NCI-H524 (cell line): ENCODE measurements at regions not wholly inside any gene's neighbourhood (a gene's known extent, or its start where the extent isn't known, plus 50 kb on each side); places are given as distances from the start of the nearest gene placed in this dataset.

ENCODE experiments used
- DNase-seq, 2 experiments: peaks; one replicate each; lab custom pipeline; 2025; lab: John Stamatoyannopoulos, UW

- DNase-seq = peak; percentile 99 to 100
These were observed 136.6 kb upstream of the TNC start for GRCh38 chr9:115254287-115255180.

- no peak for DNase-seq
These were observed 143.7 kb upstream of the TNC start for GRCh38 chr9:115261656-115262081.

GRCh38 chr9:115262477-115262876 is 144.5 kb upstream of the TNC start:
- DNase-seq = peak; percentile 97 to 99

DNA sequence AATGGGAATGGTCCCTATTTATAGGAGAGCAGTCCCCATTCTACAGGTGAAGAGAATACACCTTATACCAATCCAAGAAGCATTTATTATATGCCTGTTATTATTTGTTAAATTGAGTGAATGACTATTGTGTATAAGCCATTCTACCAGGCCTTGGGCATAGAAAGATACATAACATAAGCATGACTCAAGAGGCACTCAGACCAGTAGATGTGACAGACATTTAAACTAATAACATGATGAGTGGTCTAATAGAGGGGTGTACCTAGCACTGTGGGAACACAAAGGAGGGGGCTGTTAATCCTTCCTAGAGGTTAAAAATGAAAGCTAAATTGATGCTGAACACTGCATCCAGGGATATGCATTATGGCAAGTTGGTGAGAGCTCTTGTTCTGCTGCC is 145.0 kb upstream of the TNC start:
- peak in 1 of 2 experiments; percentile 34 for DNase-seq

DNA sequence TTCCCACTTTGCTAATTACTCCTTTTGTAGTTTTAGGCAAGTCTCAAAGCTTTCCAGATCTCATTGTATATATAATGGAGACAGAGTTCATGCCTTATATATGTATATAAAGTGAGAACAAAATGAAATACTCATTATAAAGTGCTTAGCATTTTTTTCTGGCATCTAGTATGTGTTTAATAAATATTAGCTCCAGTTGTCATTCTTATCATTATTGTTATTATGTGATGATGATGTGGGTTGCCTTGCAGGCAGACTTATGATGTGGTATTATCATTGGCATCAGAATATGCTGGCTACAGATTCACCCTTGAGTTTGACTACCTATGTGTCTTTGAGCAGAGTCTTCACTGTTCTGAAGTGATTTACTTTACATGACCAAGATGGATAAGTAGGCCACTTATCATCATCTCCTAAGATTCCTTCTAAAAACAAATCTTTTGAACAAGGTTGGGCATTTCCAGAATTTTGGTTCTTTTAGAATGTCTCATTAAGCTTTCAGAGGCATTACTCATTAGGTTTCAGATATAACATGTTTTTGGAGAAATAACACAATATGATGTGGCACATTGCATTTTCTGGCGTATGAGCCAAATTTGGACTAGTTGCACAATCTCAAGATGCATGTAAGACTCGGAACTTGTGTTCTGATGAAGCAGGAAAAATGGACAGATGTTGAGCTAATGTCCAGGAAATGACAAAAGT is 145.6 kb upstream of the TNC start:
- no peak for DNase-seq

DNA sequence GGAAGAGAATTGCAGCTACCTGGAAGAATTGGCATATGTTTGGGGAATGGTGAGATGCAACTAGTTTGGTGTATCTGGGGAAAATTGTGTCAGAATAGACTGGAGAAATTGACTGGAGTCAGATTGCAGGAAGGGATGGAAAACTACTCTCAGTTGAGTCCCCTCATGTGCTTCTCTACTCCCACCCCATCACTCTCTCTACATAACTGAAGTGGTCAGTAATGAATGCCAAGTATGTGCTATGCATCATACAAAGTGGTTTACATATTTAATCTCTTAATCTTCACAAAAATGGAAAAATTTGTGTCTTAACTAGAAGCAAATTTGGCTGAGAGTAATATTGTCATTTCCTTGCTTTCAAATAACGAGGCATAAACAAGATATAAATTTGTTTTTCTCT is 146.4 kb upstream of the TNC start:
- DNase-seq = no peak

DNA sequence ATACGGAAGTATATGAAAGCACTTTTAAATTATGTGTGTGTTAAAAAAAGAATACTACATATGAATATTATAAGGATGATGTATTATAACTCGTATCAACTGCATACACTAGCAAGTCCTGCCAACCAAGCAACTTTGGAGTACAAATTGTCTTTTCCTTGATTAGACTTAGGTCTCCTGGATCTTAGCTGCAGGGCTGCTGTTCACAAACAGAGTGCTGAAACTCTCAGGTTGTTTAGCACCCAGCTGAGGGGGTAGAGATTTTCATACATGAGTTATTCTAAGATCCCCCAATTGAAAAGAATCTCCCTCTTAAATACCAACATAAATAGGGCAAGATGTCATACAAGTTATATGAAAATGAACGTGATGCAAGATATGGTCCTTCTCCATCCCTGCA is 149.8 kb upstream of the TNC start:
- no peak for DNase-seq

DNA sequence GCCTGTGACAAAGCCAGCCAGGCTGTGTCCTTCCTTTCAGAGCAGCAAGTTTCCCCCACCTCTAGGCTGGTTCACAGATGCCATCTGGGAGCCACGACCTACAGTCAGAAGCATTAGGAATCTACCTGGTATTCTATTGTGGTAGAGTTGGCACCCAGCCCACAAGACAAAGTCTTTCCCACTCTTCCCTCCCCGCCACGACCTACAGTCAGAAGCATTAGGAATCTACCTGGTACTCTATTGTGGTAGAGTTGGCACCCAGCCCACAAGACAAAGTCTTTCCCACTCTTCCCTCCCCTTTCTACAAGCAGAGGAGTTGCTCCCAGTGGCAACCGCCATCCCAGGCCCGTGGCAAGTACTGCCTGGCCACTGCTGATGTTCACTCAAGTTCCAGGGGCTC is 157.8 kb upstream of the TNC start:
- no peak for DNase-seq

DNA sequence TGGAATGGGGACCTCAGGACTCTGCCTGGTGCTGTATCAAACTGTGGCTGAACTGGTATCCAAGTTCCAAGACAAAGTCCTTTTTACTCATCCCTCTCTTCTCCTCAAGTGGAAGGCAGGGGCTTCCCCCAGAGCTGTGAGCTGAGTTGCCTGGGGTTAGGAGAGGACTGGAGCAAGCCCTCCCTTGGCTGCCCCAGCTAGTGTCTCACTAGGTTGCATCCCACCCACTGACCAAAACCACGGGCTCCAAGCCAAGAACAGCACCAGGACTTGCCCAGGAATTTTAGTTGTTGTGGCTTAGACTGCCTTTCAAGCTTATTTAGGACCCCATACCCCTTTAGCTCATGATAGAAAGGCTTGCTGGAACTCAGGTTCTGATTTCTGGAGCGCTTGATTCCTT is 158.7 kb upstream of the TNC start:
- DNase-seq = no peak

GRCh38 chr9:115277301-115277700 is 159.3 kb upstream of the TNC start:
- no peak for DNase-seq

DNA sequence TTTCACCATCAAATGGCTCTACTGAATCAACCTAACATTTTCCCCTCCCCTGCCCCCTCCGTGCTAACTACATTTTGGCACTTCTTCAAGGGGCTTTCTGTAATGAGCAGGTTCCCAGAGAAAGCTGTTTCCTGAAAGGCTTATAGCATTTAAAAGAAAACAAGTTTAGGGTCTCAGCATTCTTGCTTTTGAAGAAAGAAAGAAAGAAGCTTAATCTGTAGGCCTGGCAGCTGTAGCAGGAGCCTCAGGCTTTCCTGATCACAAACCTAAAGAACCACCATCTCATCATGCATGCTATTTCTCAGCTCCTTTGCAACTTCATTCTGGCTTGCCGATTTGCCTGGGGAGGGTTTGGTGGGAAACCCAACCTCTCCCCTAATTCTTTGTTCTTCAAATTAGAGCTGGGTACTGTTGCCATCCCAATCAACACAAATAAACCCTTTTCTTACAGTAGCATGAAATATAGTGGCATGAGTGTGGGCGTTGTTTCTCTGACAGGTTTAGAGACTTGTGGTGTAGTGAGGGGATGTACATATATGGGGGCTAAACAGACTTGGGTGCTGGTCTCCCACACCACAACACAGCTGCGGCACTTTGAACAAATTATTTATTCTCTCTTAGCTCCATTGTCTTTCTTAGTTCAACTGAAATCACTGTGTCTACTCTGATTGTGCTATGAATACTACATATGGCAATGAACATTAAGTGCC is 160.5 kb upstream of the TNC start:
- DNase-seq = no peak

GRCh38 chr9:115283395-115283794 is 165.4 kb upstream of the TNC start:
- no peak for DNase-seq

- no peak for DNase-seq
These were observed 167.9 kb upstream of the TNC start for GRCh38 chr9:115285836-115286235.

GRCh38 chr9:115286411-115286810 is 168.5 kb upstream of the TNC start:
- DNase-seq = no peak

- DNase-seq = no peak
These were observed 171.8 kb upstream of the TNC start for GRCh38 chr9:115289757-115290208.

DNA sequence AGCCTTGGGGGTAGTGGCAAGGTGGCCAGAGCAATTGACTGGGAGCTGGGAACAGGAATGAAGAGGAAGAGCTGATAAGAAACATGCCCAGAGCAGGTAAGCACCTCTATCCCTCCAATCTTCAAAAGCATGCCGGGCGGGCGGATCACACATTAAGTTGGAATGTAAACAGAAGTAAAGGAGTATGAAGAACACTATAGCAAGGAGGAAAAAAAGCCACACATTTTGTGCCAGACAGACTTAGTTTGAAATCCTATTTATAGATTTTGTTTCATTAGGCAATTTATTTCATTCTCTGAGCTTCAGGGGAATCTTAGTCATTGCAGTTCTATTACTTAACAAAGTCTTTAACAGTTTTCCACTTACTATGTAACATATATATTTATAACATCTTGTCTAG is 173.9 kb upstream of the TNC start:
- DNase-seq = no peak

- DNase-seq = no peak
These were observed 174.8 kb upstream of the TNC start for GRCh38 chr9:115292584-115293279.

DNA sequence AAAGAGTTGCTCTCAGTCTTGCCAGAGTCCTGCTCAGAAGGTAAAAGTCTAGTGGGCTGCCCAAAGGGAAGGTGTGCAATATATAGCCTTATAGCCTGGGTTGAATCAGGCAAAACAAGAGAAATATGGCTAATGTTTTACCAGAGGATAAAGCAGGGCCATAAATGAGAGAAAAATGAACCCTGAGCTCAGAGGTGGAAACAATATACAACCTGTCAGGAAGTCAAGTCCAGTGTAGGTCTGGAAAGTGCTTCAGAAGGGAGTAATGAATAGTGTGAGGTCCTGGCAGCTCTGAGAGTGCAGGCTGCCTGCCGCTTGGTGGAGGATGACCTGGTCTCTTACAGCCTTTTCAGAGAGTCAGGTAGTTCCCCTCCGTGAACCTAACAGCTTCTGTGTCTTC is 177.8 kb upstream of the TNC start:
- DNase-seq = no peak

- no peak for DNase-seq
These were observed 179.0 kb upstream of the TNC start for GRCh38 chr9:115296831-115297565.

DNA sequence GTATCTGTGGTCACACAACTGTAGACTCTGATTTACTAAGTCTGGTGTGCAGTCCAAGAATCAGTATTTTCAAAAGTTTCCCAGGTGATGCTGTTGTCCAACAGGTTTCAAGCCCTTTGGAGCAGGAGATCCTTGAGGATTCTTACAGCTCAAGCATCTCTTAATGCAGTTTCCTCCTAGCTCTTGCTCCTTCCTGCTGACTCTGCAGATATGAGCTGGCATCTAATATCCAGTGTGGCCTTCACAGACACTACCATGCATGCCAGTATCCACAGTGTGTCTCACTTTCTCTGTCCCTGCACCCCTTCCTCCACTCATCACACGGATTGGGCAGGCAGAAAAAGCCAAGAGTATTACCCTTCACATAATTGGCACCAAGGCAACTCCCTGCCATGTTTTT is 182.2 kb upstream of the TNC start:
- DNase-seq = no peak

GRCh38 chr9:115300874-115301273 is 182.9 kb upstream of the TNC start:
- no peak for DNase-seq
